ENCODE measurements at regions not wholly inside any gene's neighbourhood (a gene's known extent, or its start where the extent isn't known, plus 50 kb on each side); places are given as distances from the start of the nearest gene placed in this dataset.

- ATAC-seq, result no peak
- Histone ChIP-seq H3K9me1 (ENCODE audit: control insufficient read depth, insufficient read depth, low read length) (no peaks in the 10 kb centered on the region), H3K36me3 (ENCODE audit: control insufficient read depth, insufficient read depth, low read length) (no peaks in the 10 kb centered on the region), H3K4me1 (replicated peaks in 1 of 2; ENCODE audit: control insufficient read depth in 2 of 2, insufficient read depth in 2 of 2, low read length in 2 of 2) (no peaks in the 10 kb centered on the region), H3K4me3 (no peak overlapping the region), H4K20me1 (replicated peaks; ENCODE audit: control insufficient read depth, insufficient read depth, low read length) (no peaks in the 10 kb centered on the region), H3K4me2 (ENCODE audit: insufficient read depth, low read length) (no peak overlapping the region), H3K27ac (ENCODE audit: extremely low read depth, low read depth, low read length) (no peak overlapping the region), H3K79me2 (ENCODE audit: control insufficient read depth, insufficient read depth, low read length) (no peaks in the 10 kb centered on the region), H3K27me3 (ENCODE audit: control insufficient read depth in 2 of 2, insufficient read depth in 2 of 2, low read length in 2 of 2) (peaks cover 4 to 8% of the 10 kb centered on the region in 2 experiments; a peak in 2 of 5 replicates), H3K9ac (ENCODE audit: insufficient read depth in 1 of 2, low read depth in 2 of 2, low read length in 2 of 2) (no peak overlapping the region), H3K9me3 (replicated peaks; ENCODE audit: control insufficient read depth, insufficient read depth, low read depth, low read length) (no peaks in the 10 kb centered on the region), H2AFZ (ENCODE audit: low read depth, low read length) (no peak overlapping the region)
- WGBS (ENCODE audit: insufficient coverage, low coverage, missing lambda C conversion rate), result 37% methylated on average over 5 of the region's 5 CpGs
- no TSS peak for BruUV-seq (replicated peaks)
- TF ChIP-seq GATAD2A (IDR thresholded peaks at IDR 0.05), result no peak
- no peak for TF ChIP-seq MTA1 (IDR thresholded peaks at IDR 0.05; ENCODE audit: borderline replicate concordance)
- TF ChIP-seq ZNF347 (CRISPR knock-in tag; IDR thresholded peaks at IDR 0.05; ENCODE audit: low read depth), result no peak
- no peak for TF ChIP-seq RNF2 (IDR thresholded peaks at IDR 0.05)
- TF ChIP-seq ZNF224 (CRISPR knock-in tag; IDR thresholded peaks at IDR 0.05), result no peak
- no peak for TF ChIP-seq CBFA2T2 (conservative IDR thresholded peaks at IDR 0.05)
- no peak for TF ChIP-seq E2F4 (CRISPR knock-in tag; IDR thresholded peaks at IDR 0.05; ENCODE audit: low read depth)
- TF ChIP-seq ETS1 (conservative IDR thresholded peaks at IDR 0.05; ENCODE audit: control insufficient read depth, low read depth, low read length), result no peak
- no peak for TF ChIP-seq MYC (IDR thresholded peaks at IDR 0.05; ENCODE audit: low read depth, low read length)
- TF ChIP-seq MYC (CRISPR knock-in tag; IDR thresholded peaks at IDR 0.05; ENCODE audit: borderline replicate concordance, low read depth), result no peak
- no peak for TF ChIP-seq TCF15 (CRISPR knock-in tag; IDR thresholded peaks at IDR 0.05)
- TF ChIP-seq NCOA2 (IDR thresholded peaks at IDR 0.05; ENCODE audit: partially characterized antibody in 2 of 2), result no peak
- ChIA-PET POLR2A (interaction anchor here (0.7 to 1.3 kb wide), 3 partner anchors 10 to 142 kb away, joined by 3 to 4 read pairs (median 3); no protein-coding TSS in a partner anchor), CTCF (ENCODE audit: low intra/inter-chr PET ratio) (no interaction called here)
- no peak for DNase-seq (ENCODE audit: extremely low read depth in 1 of 4, low spot score in 3 of 4)
- no peak for FAIRE-seq
- intact Hi-C loops (cut with micrococcal nuclease) (loop anchor here (5.0 to 10.0 kb wide), 2 partner anchors 323 to 365 kb away; partner anchors contain the start of gene JUN), in situ Hi-C loops (cut with MboI) (no loop called here)
Measured at GRCh38 chr1:59107516-59107915, 189.4 kb upstream of the FGGY start.
